ENCODE measurements at regions not wholly inside any gene's neighbourhood (a gene's known extent, or its start where the extent isn't known, plus 50 kb on each side); places are given as distances from the start of the nearest gene placed in this dataset.
"Not testable (repeated sequence)": the region's sequence is repeated elsewhere in the genome, so short reads cannot be mapped to it uniquely, and the experiment has no call there.

- H3K4me3 ChIP-seq (ENCODE audit: low read depth, low read length) = no peak overlapping the region
- DNase-seq (ENCODE audit: low read depth, low spot score) = no peak
- TF ChIP-seq CTCF (IDR thresholded peaks at IDR 0.05; ENCODE audit: insufficient read depth, low read length, missing control alignments) = no peak
- ChIA-PET CTCF (no interaction called here), POLR2A (no interaction called here)
Observed at GRCh38 chr5:100708645-100709171, 173.5 kb downstream of the FAM174A start.

- no peak for DNase-seq (ENCODE audit: low read depth, low spot score)
- no peak for TF ChIP-seq CTCF (IDR thresholded peaks at IDR 0.05; ENCODE audit: insufficient read depth, low read length, missing control alignments)
- H3K4me3 ChIP-seq (ENCODE audit: low read depth, low read length) = no peak overlapping the region
- ChIA-PET POLR2A (no interaction called here), CTCF (no interaction called here)
Observed at GRCh38 chr5:100709771-100710170, 174.6 kb downstream of the FAM174A start.

- H3K4me3 ChIP-seq (ENCODE audit: low read depth, low read length); POLR2A ChIA-PET; DNase-seq (ENCODE audit: low read depth, low spot score); CTCF ChIA-PET: not testable (repeated sequence)
Observed at GRCh38 chr5:100714780-100715179, 179.6 kb downstream of the FAM174A start.

GRCh38 chr5:100722657-100723056 is 180.4 kb downstream of the ST8SIA4 start:
- H3K4me3 ChIP-seq (ENCODE audit: low read depth, low read length) = no peak overlapping the region
- no peak for TF ChIP-seq CTCF (IDR thresholded peaks at IDR 0.05; ENCODE audit: insufficient read depth, low read length, missing control alignments)
- DNase-seq (ENCODE audit: low read depth, low spot score) = no peak
- CTCF ChIA-PET = no interaction called here
- POLR2A ChIA-PET = no interaction called here

- no peak overlapping the region for H3K4me3 ChIP-seq (ENCODE audit: low read depth, low read length)
- POLR2A ChIA-PET = no interaction called here
- CTCF ChIA-PET = no interaction called here
- TF ChIP-seq CTCF (IDR thresholded peaks at IDR 0.05; ENCODE audit: insufficient read depth, low read length, missing control alignments) = no peak
- no peak for DNase-seq (ENCODE audit: low read depth, low spot score)
Observed at GRCh38 chr5:100723229-100723628, 179.9 kb downstream of the ST8SIA4 start.

- POLR2A ChIA-PET = no interaction called here
Observed at GRCh38 chr5:100726116-100726515, 177.0 kb downstream of the ST8SIA4 start.

More at GRCh38 chr5:100726116-100726515, 177.0 kb downstream of the ST8SIA4 start:
- no peak for TF ChIP-seq CTCF (IDR thresholded peaks at IDR 0.05; ENCODE audit: insufficient read depth, low read length, missing control alignments)
- CTCF ChIA-PET = no interaction called here
- H3K4me3 ChIP-seq (ENCODE audit: low read depth, low read length) = no peak overlapping the region
- no peak for DNase-seq (ENCODE audit: low read depth, low spot score)
